Panc1 (cell line): ENCODE measurements at regions not wholly inside any gene's neighbourhood (a gene's known extent, or its start where the extent isn't known, plus 50 kb on each side); places are given as distances from the start of the nearest gene placed in this dataset.

Source experiments
- ATAC-seq: fragments of 200-7000 bp; cut with Tn5 transposase; 2 replicates; pipeline ENCODE4 v1.9.1; 2020; ENCODE audit warnings: mild to moderate bottlenecking, moderate library complexity
- BruUV-seq: library from RNA; stranded (reverse); fragments of 400-500 nt; replicated peaks from 2 replicates; lab custom pipeline; 2021; lab: Mats Ljungman, UMichigan
- CTCF ChIA-PET: fragments of 300-600 bp; sonication (Branson Sonifier 250); formaldehyde crosslinking; loops from one replicate; lab custom pipeline; 2022; ENCODE audit warnings: antibody characterized with exemption; lab: Charles Lee
- POLR2A ChIA-PET: fragments of 300-600 bp; sonication (Branson Sonifier 250); formaldehyde crosslinking; loops from one replicate; lab custom pipeline; 2022; ENCODE audit warnings: antibody characterized with exemption; lab: Charles Lee
- DNase-seq: peaks from one replicate; pipeline ENCODE4 v3.0.0-alpha.2; 2010; ENCODE audit warnings: low read depth, low spot score
- H3K27ac ChIP-seq: 2 replicates; pipeline ENCODE4 v1.5.1; 2011; ENCODE audit warnings: mild to moderate bottlenecking, low read length, inconsistent platforms
- H3K27me3 ChIP-seq: fragments of 200-500 bp; sonication (Bioruptor generic); 2 replicates; pipeline ENCODE4 v1.6.0; 2014; ENCODE audit warnings: low read length, inconsistent platforms; ENCODE audit not compliant: control insufficient read depth, insufficient read depth
- H3K36me3 ChIP-seq: fragments of 200-500 bp; sonication (Bioruptor generic); 2 replicates; pipeline ENCODE4 v1.5.1; 2014; ENCODE audit warnings: inconsistent platforms, mild to moderate bottlenecking, low read length, moderate library complexity; ENCODE audit not compliant: control insufficient read depth, insufficient read depth
- H3K4me1 ChIP-seq: 2 replicates; pipeline ENCODE4 v1.5.1; 2011; ENCODE audit warnings: inconsistent platforms, mild to moderate bottlenecking, low read length, moderate library complexity; ENCODE audit not compliant: control insufficient read depth, insufficient read depth
- H3K4me3 ChIP-seq, 2 experiments: 2 replicates each; pipeline ENCODE4 v1.5.1; 2011 to 2012; ENCODE audit warnings: low read depth in 2 of 2, low read length in 2 of 2, mild to moderate bottlenecking in 2 of 2, inconsistent platforms in 1 of 2, moderate library complexity in 1 of 2
- H3K9me3 ChIP-seq: fragments of 200-500 bp; sonication (Bioruptor generic); 2 replicates; pipeline ENCODE4 v1.5.1; 2014; ENCODE audit warnings: low read depth, mild to moderate bottlenecking, inconsistent platforms, low read length, moderate library complexity; ENCODE audit not compliant: control insufficient read depth, insufficient read depth
- CTCF ChIP-seq: fragments of 450-650 bp; IDR thresholded peaks from 2 replicates; pipeline ENCODE4 v1.5.1; 2017; ENCODE audit warnings: mild to moderate bottlenecking
- POLR2AphosphoS5 ChIP-seq: IDR thresholded peaks from 2 replicates; pipeline ENCODE4 v1.6.1; 2012; ENCODE audit warnings: mild to moderate bottlenecking, low read depth, low read length, moderate library complexity
- REST ChIP-seq, 2 experiments: IDR thresholded peaks; 2 replicates each; pipeline ENCODE4 v1.6.1; 2011 to 2012; ENCODE audit warnings: low read depth in 2 of 2, control low read depth in 1 of 2, low read length in 1 of 2, mild to moderate bottlenecking in 1 of 2, moderate library complexity in 1 of 2; ENCODE audit not compliant: insufficient read depth in 1 of 2
- SIN3A ChIP-seq: IDR thresholded peaks from 2 replicates; pipeline ENCODE4 v1.6.1; 2012; ENCODE audit warnings: low read depth, mild to moderate bottlenecking, low read length, moderate library complexity, borderline replicate concordance; ENCODE audit not compliant: insufficient read depth
- TCF7L2 ChIP-seq: IDR thresholded peaks from 2 replicates; pipeline ENCODE4 v1.6.1; 2011; ENCODE audit warnings: mild to moderate bottlenecking, low read depth, low read length, inconsistent platforms
- in situ Hi-C: cut with HindIII; loops from 2 replicates; pipeline ENCODE4 v1.10.0; 2016; ENCODE audit warnings: low sequenced_read_pairs, low pct_unique_long_range_greater_than_20kb
- intact Hi-C: fragments of 100-400 bp; cut with micrococcal nuclease; formaldehyde crosslinking; loops from one replicate; pipeline ENCODE4 v1.10.0; 2022; ENCODE audit not compliant: unreplicated experiment

- Histone ChIP-seq H3K9me3 (no peaks in the 10 kb centered on the region), H3K27me3 (no peaks in the 10 kb centered on the region), H3K36me3 (no peaks in the 10 kb centered on the region), H3K27ac (peak overlapping the region; percentile 18; the same call in 1 of the 2 replicates), H3K4me1 (peaks cover 7% of the 10 kb centered on the region), H3K4me3 (no peak overlapping the region)
- ChIA-PET CTCF (interaction anchor here (0.6 kb wide), 2 partner anchors 13 to 32 kb away, joined by 3 to 6 read pairs; no protein-coding TSS in a partner anchor), POLR2A (interaction anchor here (0.6 kb wide), 1 partner anchor 349 kb away, joined by 3 read pairs; no protein-coding TSS in a partner anchor)
- TF ChIP-seq TCF7L2 (no peak), REST (IDR thresholded peaks at IDR 0.05; ENCODE audit: insufficient read depth in 1 of 2, low read depth in 2 of 2, low read length in 1 of 2) (no peak), POLR2AphosphoS5 (no peak), SIN3A (no peak), CTCF (no peak)
- in situ Hi-C loops = no loop called here
- intact Hi-C loops = no loop called here
- DNase-seq = no peak
- no TSS peak for BruUV-seq
- no peak for ATAC-seq
Measured at GRCh38 chr6:19454001-19454720, 383.0 kb upstream of the ID4 start.

GRCh38 chr6:19454721-19455392 lies 382.3 kb upstream of the ID4 start:
- no peak for TF ChIP-seq REST (IDR thresholded peaks at IDR 0.05; ENCODE audit: insufficient read depth in 1 of 2, low read depth in 2 of 2, low read length in 1 of 2)
- TF ChIP-seq TCF7L2 = 0 out of 2 replicates have a peak, but pooled peaks have one; percentile 41
- POLR2A ChIA-PET = no interaction called here
- Histone ChIP-seq H3K27ac (no peak overlapping the region), H3K4me1 (peaks cover 7% of the 10 kb centered on the region), H3K4me3 (no peak overlapping the region), H3K9me3 (no peaks in the 10 kb centered on the region), H3K27me3 (no peaks in the 10 kb centered on the region), H3K36me3 (no peaks in the 10 kb centered on the region)
- intact Hi-C loops (no loop called here), in situ Hi-C loops (no loop called here)
- no peak for DNase-seq
- CTCF ChIA-PET = no interaction called here
- peak; percentile 21; the same call in 1 of the 2 replicates for ATAC-seq
- BruUV-seq = no TSS peak
